GM21390 (cell line): ENCODE measurements at regions not wholly inside any gene's neighbourhood (a gene's known extent, or its start where the extent isn't known, plus 50 kb on each side); places are given as distances from the start of the nearest gene placed in this dataset.
"Not testable (repeated sequence)": the region's sequence is repeated elsewhere in the genome, so short reads cannot be mapped to it uniquely, and the experiment has no call there.

Source experiments
- ATAC-seq: cut with Tn5 transposase; IDR thresholded peaks from one replicate; pipeline ENCODE4 v1.9.1; 2021; ENCODE audit not compliant: unreplicated experiment

DNA sequence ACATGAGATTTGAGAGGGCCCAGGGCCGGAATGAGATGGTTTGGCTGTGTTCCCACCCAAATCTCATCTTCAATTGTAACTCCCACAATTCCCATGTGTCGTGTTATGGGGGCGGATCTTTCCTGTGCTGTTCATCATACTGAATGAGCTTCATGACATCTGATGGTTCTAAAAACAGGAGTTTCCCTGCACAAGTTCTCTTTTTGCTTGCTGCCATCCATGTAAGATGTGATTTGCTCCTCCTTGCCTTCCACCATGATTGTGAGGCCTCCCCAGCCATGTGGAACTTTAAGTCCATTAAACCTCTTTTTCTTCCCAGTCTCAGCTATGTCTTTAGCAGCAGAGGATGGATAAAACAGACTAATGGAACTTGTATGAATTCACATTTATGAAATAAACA is 131.9 kb upstream of the ZC3H15 start:
- ATAC-seq, result not testable (repeated sequence)

GRCh38 chr2:186365406-186365805 is 120.7 kb upstream of the ZC3H15 start:
- no peak for ATAC-seq

GRCh38 chr2:186379052-186379451 is 107.0 kb upstream of the ZC3H15 start:
- ATAC-seq, result no peak

GRCh38 chr2:186380805-186381204 is 105.3 kb upstream of the ZC3H15 start:
- ATAC-seq, result no peak

DNA sequence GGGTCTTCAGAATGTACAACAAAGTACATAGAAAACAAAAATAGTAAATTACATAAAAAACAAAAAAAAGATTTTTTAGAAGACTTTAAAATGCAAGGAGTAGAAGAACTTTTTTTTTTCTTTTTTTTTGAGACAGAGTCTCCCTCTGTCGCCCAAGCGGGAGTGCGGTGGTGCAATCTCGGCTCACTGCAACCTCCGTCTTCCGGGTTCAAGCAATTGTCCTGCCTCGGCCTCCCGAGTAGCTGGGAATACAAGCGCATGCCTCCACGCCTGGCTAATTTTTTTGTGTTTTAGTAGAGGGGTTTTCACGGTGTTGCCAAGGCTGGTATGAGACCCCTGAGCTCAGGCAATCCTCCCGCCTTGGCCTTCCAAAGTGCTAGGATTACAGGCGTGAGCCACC is 104.5 kb upstream of the ZC3H15 start:
- no peak for ATAC-seq

GRCh38 chr2:186382932-186383331 is 103.1 kb upstream of the ZC3H15 start:
- ATAC-seq, result no peak

DNA sequence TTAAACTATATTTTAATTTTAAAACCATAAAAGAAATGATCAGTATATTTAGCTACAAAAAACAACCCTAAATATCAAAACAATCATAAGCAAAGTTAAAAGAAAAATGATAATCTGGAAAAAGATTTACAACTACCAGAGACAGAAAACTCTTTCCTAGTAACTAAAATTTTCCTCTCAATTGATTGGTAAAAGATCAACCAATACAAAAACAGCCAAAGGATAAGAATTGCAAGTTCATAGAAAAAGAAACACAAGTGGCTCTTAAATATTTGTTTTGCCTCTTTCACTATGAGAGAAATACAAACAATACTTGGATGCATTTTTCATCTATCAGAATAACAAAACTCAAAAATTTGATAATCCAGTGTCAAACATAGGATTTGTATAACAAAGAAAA is 101.8 kb upstream of the ZC3H15 start:
- no peak for ATAC-seq

DNA sequence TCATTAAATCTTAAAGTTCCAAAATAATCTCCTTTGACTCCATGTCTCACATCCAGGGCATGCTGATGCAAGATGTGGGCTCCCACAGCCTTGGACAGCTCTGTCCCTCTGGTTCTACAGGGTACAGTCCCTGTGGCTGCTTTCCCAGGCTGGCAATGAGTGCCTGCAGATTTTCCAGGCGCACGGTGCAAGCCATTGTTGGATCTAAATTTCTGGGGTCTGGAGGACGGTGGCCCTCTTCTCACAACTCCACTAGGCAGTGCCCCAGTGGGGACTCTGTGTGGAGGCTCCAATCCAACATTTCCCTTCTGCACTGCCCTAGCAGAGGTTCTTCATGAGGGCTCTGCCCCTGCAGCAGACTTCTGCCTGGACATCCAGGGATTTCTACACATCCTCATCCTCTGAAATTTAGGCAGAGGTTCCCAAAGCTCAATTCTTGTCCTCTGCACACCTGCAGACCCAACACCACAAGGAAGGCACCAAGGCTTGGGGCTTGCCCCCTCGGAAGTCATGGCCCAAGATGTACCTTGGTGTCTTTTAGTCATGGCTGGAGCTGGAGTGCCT is 100.3 kb upstream of the ZC3H15 start:
- not testable (repeated sequence) for ATAC-seq

- peak; percentile 74 for ATAC-seq
Observed at GRCh38 chr2:186399082-186399644, 86.9 kb upstream of the ZC3H15 start.

- no peak for ATAC-seq
Observed at GRCh38 chr2:186405842-186406241, 80.2 kb upstream of the ZC3H15 start.

DNA sequence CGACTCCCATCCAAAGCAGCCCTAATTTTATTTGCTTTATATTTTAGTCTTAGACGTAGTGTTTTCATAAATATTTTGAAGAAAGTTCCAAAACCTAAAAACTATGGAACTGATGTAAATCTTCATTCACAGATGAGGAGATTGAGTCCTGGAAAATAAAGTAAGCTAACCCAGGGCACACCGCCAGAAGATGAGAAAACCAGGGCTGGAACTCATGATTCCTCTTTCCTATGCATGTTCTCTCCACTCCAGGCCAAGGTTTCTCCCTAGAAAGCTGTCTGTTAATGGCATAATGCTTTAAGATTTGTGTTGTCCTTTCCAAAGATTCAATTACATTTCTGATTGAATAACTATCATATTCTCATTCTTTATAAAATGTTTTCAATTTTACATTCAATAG is 78.4 kb upstream of the ZC3H15 start:
- ATAC-seq, result no peak

GRCh38 chr2:186410802-186411201 is 75.3 kb upstream of the ZC3H15 start:
- no peak for ATAC-seq

DNA sequence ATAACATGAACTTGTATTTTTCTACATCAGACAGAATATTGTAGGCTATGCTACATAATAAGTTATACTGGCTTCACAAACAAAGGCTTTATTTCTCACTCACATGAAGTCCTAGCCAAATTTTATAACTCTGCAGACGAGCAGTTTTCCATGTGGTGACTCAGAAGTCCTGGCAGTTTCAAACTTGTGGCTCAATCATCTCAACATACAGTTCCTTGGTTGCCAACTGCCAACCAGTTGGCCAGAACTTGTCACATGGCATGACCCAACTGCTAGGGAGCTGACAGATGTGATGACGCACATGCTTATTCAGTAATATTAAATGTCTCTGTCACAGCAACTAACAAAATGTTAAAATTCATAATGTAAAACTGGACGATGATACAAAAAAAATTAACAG is 63.8 kb upstream of the ZC3H15 start:
- ATAC-seq, result no peak

DNA sequence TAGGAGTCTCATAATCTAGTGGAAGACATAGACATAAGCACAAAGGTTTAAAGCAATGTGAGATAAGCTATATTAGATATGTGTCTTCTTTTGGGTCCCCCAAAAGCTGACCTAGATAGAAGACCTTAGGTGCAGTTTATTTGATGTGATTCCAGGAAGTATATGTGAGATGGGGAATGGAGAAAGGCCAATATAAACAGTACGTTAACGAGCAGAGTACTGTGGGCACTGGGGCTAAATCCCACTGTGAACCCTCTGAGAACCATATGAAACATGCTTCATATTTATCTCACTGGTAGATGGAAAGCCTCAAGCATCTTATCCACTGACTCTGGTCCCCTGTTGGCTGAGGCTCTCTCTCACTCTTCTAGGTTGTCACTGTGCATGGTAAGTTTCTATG is 62.6 kb upstream of the ZC3H15 start:
- no peak for ATAC-seq

GRCh38 chr2:186424265-186424664 is 61.8 kb upstream of the ZC3H15 start:
- no peak for ATAC-seq

- ATAC-seq, result no peak
Observed at GRCh38 chr2:186425576-186425975, 60.5 kb upstream of the ZC3H15 start.

GRCh38 chr2:186426153-186427016 is 59.7 kb upstream of the ZC3H15 start:
- peak; percentile 93 for ATAC-seq

- peak; percentile 32 for ATAC-seq
Observed at GRCh38 chr2:186427017-186427350, 59.1 kb upstream of the ZC3H15 start.

- no peak for ATAC-seq
Observed at GRCh38 chr2:186427970-186428369, 58.1 kb upstream of the ZC3H15 start.

DNA sequence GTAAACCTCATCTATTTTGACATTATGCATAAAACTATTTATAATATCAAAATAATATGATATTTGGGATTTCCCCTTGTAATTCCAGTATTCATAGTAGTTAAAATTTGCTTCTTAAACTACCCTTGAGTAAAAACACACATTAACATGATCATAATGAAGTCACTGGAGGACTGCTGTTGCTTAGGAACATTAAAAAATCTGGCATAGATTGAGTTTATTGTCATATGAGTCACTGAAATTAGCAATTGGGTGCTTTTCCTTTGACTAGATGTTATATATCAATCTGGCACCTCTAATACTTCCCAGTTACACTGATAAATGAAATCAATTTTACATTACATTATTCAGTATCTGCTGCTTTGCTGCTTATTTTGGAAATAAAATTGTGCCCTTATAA is 57.0 kb upstream of the ZC3H15 start:
- no peak for ATAC-seq

GRCh38 chr2:186431306-186431705 is 54.8 kb upstream of the ZC3H15 start:
- no peak for ATAC-seq

DNA sequence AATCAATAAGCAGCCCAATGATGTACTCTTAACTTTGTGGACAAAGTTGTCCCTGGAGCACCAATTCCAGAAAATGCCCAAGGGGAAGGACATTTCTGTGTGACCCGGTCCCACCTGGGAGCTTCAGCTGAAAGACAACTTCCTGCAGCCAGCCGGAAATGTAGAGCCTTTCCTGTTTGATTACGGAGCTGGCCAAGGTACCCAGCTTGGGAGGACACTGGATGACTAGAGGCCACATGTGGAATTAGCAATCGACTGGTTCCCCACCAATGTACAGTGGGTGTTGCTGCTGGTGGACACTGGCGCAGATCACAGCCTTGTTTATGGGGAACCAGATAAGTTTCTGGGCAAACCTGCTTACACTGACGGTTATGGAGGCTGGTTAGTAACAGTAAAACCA is 53.0 kb upstream of the ZC3H15 start:
- no peak for ATAC-seq
